ENCODE measurements at regions not wholly inside any gene's neighbourhood (a gene's known extent, or its start where the extent isn't known, plus 50 kb on each side); places are given as distances from the start of the nearest gene placed in this dataset.

GRCh38 chr12:61137677-61138414 lies 1122.4 kb upstream of the USP15 start (continued):
- TF ChIP-seq CHD7 (IDR thresholded peaks at IDR 0.05; ENCODE audit: insufficient replicate concordance, low read length), result no peak
- TF ChIP-seq POU5F1 (IDR thresholded peaks at IDR 0.05; ENCODE audit: low read depth, low read length), result no peak
- no peak for TF ChIP-seq USF2 (IDR thresholded peaks at IDR 0.05; ENCODE audit: low read length)
- no peak for TF ChIP-seq SIN3A (conservative IDR thresholded peaks at IDR 0.05 in 1 of 2, IDR thresholded peaks at IDR 0.05 in 1 of 2; ENCODE audit: low read depth in 1 of 2, low read length in 2 of 2)
- TF ChIP-seq RBBP5 (IDR thresholded peaks at IDR 0.05; ENCODE audit: borderline replicate concordance, low read depth, low read length), result no peak
- no peak for TF ChIP-seq ASH2L (IDR thresholded peaks at IDR 0.05; ENCODE audit: low read length)
